K562 (cell line): ENCODE measurements at regions not wholly inside any gene's neighbourhood (a gene's known extent, or its start where the extent isn't known, plus 50 kb on each side); places are given as distances from the start of the nearest gene placed in this dataset.
A peak's percentile ranks its signal among the peaks of the same experiment; 100 is the strongest.

Experiments used
- CTBP1 ChIP-seq: fragments of 450-650 bp; IDR thresholded peaks from 2 replicates; pipeline ENCODE4 v1.6.1; 2016; ENCODE audit warnings: borderline replicate concordance
- CXXC5 ChIP-seq: fragments of 250-450 bp; sonication (Bioruptor Pico); IDR thresholded peaks from 2 replicates; pipeline ENCODE4 v1.8.0; 2022; ENCODE audit warnings: inconsistent platforms, mild to moderate bottlenecking, moderate library complexity
- ELF4 ChIP-seq: fragments of 450-650 bp; formaldehyde crosslinking; IDR thresholded peaks from 2 replicates; pipeline ENCODE4 v1.4.0; 2022; ENCODE audit warnings: missing genetic modification characterization
- IRF2 ChIP-seq: sonication (generic); formaldehyde crosslinking; IDR thresholded peaks from 2 replicates; pipeline ENCODE4 v1.8.1; 2022; ENCODE audit warnings: mild to moderate bottlenecking, missing genetic modification reagents
- LEF1 ChIP-seq: fragments of 450-650 bp; IDR thresholded peaks from 2 replicates; pipeline ENCODE4 v1.6.1; 2016; ENCODE audit warnings: mild to moderate bottlenecking
- MAFG ChIP-seq: fragments of 450-650 bp; conservative IDR thresholded peaks from 2 replicates; pipeline ENCODE4 v1.6.1; 2016; ENCODE audit warnings: missing genetic modification characterization, missing compliant biosample characterization
- MTF1 ChIP-seq: fragments of 250-450 bp; sonication (Bioruptor Pico); IDR thresholded peaks from 2 replicates; pipeline ENCODE4 v1.9.0; 2021; ENCODE audit warnings: moderate library complexity, mild to moderate bottlenecking, inconsistent platforms, borderline replicate concordance
- NCOR1 ChIP-seq: fragments of 450-650 bp; IDR thresholded peaks from 2 replicates; pipeline ENCODE4 v1.6.1; 2016; ENCODE audit warnings: mild to moderate bottlenecking, moderate library complexity
- RNF2 ChIP-seq: sonication (generic); IDR thresholded peaks from 2 replicates; pipeline ENCODE4 v1.6.1; 2016
- ZBTB17 ChIP-seq: fragments of 450-650 bp; formaldehyde crosslinking; IDR thresholded peaks from 2 replicates; pipeline ENCODE4 v1.4.0; 2020; ENCODE audit warnings: mild to moderate bottlenecking
- ZNF140 ChIP-seq: fragments of 250-450 bp; sonication (Bioruptor Pico); IDR thresholded peaks from 2 replicates; pipeline ENCODE4 v1.8.0; 2021; ENCODE audit warnings: moderate library complexity, mild to moderate bottlenecking, inconsistent platforms
- TF ChIP-seq, protein P1 (sequence below): fragments of 250-450 bp; sonication (Bioruptor Pico); IDR thresholded peaks from 2 replicates; pipeline ENCODE4 v1.8.0; 2021; ENCODE audit warnings: mild to moderate bottlenecking, moderate library complexity
- TF ChIP-seq, protein P2 (sequence below): fragments of 450-650 bp; conservative IDR thresholded peaks from 2 replicates; pipeline ENCODE4 v1.6.1; 2016; ENCODE audit warnings: missing genetic modification characterization, low read depth, mild to moderate bottlenecking, missing compliant biosample characterization, moderate library complexity
- TF ChIP-seq, protein P3 (sequence below): sonication (generic); formaldehyde crosslinking; IDR thresholded peaks from 2 replicates; pipeline ENCODE4 v1.8.0; 2023; ENCODE audit warnings: missing genetic modification reagents, mild to moderate bottlenecking, borderline replicate concordance
- TF ChIP-seq, protein P4 (sequence below): IDR thresholded peaks from 3 replicates; pipeline ENCODE4 v1.6.1; 2011; ENCODE audit warnings: borderline replicate concordance, mild to moderate bottlenecking, moderate library complexity; ENCODE audit not compliant: insufficient read length; ENCODE audit errors: extremely low read depth

DNA sequence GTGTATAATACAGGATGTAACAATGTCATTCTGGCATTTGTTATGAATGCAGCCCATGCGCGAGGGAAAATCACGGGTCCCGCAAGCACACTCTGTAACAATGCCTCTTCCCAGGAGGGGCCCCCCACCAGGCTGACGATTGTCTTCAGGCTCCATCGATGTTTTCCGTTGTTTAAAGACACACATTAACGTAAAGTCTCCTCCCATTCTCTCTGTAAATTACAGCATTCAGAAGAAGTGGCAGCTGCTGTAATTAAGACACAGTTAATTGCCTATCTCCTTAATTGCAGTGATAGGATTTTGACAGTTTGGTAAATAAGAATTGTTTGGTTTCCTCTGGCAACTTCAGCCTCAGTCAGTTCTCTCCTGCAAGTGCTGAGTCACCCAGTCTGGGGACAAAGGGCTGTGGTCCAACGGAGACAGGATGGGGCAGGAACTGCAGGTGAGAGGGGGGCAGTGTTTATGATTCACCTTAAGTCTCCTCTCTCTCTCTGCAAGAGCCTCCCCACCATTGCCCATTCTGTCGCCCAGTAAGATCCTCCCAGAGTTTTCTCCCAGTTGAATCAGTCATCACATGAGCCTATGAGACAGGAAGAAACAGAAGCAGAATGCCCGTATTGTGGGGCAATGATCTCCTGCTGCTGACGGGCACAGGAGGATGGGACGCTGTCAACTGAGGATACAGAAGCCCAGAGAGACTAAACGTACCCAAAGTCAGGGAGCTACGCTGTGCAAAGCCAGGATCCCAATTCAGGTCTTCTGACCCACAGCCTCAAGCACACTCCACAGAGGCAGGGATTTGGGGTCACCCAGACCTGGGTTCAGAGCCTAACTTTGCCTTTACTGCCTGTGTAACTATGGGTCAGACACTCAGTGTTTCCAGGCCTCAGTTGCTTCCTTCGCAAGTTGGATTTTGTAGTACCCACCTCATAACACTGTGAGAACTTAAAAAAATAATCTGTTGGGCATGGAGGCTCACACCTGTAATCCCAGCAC lies 110.0 kb downstream of the ADSS2 start (continued):
- TF ChIP-seq, protein P1, sequence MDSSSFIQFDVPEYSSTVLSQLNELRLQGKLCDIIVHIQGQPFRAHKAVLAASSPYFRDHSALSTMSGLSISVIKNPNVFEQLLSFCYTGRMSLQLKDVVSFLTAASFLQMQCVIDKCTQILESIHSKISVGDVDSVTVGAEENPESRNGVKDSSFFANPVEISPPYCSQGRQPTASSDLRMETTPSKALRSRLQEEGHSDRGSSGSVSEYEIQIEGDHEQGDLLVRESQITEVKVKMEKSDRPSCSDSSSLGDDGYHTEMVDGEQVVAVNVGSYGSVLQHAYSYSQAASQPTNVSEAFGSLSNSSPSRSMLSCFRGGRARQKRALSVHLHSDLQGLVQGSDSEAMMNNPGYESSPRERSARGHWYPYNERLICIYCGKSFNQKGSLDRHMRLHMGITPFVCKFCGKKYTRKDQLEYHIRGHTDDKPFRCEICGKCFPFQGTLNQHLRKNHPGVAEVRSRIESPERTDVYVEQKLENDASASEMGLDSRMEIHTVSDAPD, result no peak
- TF ChIP-seq LEF1 (peak; percentile 38; the same call in 1 of the 2 replicates), MTF1 (CRISPR knock-in tag) (no peak), NCOR1 (no peak), ZNF140 (CRISPR knock-in tag) (no peak), CXXC5 (CRISPR knock-in tag) (peak; percentile 38; the same call in 1 of the 2 replicates), MAFG (tag) (peak; percentile 93), RNF2 (0 out of 2 replicates have a peak, but pooled peaks have one; percentile 44), CTBP1 (peak; percentile 88), ELF4 (CRISPR knock-in tag) (no peak), IRF2 (no peak), ZBTB17 (CRISPR knock-in tag) (no peak)
- TF ChIP-seq, protein P2, sequence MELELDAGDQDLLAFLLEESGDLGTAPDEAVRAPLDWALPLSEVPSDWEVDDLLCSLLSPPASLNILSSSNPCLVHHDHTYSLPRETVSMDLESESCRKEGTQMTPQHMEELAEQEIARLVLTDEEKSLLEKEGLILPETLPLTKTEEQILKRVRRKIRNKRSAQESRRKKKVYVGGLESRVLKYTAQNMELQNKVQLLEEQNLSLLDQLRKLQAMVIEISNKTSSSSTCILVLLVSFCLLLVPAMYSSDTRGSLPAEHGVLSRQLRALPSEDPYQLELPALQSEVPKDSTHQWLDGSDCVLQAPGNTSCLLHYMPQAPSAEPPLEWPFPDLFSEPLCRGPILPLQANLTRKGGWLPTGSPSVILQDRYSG (tag), result no peak
- TF ChIP-seq, protein P3, sequence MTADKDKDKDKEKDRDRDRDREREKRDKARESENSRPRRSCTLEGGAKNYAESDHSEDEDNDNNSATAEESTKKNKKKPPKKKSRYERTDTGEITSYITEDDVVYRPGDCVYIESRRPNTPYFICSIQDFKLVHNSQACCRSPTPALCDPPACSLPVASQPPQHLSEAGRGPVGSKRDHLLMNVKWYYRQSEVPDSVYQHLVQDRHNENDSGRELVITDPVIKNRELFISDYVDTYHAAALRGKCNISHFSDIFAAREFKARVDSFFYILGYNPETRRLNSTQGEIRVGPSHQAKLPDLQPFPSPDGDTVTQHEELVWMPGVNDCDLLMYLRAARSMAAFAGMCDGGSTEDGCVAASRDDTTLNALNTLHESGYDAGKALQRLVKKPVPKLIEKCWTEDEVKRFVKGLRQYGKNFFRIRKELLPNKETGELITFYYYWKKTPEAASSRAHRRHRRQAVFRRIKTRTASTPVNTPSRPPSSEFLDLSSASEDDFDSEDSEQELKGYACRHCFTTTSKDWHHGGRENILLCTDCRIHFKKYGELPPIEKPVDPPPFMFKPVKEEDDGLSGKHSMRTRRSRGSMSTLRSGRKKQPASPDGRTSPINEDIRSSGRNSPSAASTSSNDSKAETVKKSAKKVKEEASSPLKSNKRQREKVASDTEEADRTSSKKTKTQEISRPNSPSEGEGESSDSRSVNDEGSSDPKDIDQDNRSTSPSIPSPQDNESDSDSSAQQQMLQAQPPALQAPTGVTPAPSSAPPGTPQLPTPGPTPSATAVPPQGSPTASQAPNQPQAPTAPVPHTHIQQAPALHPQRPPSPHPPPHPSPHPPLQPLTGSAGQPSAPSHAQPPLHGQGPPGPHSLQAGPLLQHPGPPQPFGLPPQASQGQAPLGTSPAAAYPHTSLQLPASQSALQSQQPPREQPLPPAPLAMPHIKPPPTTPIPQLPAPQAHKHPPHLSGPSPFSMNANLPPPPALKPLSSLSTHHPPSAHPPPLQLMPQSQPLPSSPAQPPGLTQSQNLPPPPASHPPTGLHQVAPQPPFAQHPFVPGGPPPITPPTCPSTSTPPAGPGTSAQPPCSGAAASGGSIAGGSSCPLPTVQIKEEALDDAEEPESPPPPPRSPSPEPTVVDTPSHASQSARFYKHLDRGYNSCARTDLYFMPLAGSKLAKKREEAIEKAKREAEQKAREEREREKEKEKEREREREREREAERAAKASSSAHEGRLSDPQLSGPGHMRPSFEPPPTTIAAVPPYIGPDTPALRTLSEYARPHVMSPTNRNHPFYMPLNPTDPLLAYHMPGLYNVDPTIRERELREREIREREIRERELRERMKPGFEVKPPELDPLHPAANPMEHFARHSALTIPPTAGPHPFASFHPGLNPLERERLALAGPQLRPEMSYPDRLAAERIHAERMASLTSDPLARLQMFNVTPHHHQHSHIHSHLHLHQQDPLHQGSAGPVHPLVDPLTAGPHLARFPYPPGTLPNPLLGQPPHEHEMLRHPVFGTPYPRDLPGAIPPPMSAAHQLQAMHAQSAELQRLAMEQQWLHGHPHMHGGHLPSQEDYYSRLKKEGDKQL (CRISPR knock-in tag), result no peak
- TF ChIP-seq, protein P4, sequence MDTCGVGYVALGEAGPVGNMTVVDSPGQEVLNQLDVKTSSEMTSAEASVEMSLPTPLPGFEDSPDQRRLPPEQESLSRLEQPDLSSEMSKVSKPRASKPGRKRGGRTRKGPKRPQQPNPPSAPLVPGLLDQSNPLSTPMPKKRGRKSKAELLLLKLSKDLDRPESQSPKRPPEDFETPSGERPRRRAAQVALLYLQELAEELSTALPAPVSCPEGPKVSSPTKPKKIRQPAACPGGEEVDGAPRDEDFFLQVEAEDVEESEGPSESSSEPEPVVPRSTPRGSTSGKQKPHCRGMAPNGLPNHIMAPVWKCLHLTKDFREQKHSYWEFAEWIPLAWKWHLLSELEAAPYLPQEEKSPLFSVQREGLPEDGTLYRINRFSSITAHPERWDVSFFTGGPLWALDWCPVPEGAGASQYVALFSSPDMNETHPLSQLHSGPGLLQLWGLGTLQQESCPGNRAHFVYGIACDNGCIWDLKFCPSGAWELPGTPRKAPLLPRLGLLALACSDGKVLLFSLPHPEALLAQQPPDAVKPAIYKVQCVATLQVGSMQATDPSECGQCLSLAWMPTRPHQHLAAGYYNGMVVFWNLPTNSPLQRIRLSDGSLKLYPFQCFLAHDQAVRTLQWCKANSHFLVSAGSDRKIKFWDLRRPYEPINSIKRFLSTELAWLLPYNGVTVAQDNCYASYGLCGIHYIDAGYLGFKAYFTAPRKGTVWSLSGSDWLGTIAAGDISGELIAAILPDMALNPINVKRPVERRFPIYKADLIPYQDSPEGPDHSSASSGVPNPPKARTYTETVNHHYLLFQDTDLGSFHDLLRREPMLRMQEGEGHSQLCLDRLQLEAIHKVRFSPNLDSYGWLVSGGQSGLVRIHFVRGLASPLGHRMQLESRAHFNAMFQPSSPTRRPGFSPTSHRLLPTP, result no peak
